ENCODE measurements at regions not wholly inside any gene's neighbourhood (a gene's known extent, or its start where the extent isn't known, plus 50 kb on each side); places are given as distances from the start of the nearest gene placed in this dataset.
"Not testable (repeated sequence)": the region's sequence is repeated elsewhere in the genome, so short reads cannot be mapped to it uniquely, and the experiment has no call there.

GRCh38 chr1:66424530-66424929 lies 109.4 kb upstream of the SGIP1 start:
- TF ChIP-seq EZH2phosphoT487 (IDR thresholded peaks at IDR 0.05; ENCODE audit: borderline replicate concordance, low read length); CTCF (IDR thresholded peaks at IDR 0.05; ENCODE audit: low read depth, low read length, poor library complexity, severe bottlenecking): not testable (repeated sequence)

Measured in DOHH2 (cell line).